ENCODE measurements at regions not wholly inside any gene's neighbourhood (a gene's known extent, or its start where the extent isn't known, plus 50 kb on each side); places are given as distances from the start of the nearest gene placed in this dataset.
A peak's percentile ranks its signal among the peaks of the same experiment; 100 is the strongest.

DNA sequence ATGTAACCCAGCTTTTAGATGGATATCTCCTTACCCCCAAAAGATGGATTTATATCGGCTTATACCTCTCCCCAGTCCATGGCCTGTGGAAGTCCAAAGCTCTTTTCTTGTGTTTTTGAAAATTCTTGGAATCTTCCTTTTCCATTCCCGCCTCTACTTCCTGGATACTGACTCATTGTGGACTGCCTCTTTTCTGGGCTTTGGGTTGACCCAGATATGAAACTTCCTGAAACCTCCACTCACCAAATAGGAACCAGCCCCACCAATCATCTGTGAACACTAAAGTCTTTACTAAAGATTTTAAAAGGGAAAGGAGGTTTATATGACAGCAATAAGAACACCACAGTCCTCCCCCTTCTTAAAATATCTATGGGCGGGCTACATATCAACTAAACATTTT, 163.4 kb upstream of the SYN3 start:
- TF ChIP-seq, protein P1, sequence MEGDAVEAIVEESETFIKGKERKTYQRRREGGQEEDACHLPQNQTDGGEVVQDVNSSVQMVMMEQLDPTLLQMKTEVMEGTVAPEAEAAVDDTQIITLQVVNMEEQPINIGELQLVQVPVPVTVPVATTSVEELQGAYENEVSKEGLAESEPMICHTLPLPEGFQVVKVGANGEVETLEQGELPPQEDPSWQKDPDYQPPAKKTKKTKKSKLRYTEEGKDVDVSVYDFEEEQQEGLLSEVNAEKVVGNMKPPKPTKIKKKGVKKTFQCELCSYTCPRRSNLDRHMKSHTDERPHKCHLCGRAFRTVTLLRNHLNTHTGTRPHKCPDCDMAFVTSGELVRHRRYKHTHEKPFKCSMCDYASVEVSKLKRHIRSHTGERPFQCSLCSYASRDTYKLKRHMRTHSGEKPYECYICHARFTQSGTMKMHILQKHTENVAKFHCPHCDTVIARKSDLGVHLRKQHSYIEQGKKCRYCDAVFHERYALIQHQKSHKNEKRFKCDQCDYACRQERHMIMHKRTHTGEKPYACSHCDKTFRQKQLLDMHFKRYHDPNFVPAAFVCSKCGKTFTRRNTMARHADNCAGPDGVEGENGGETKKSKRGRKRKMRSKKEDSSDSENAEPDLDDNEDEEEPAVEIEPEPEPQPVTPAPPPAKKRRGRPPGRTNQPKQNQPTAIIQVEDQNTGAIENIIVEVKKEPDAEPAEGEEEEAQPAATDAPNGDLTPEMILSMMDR (IDR thresholded peaks at IDR 0.05), result no peak
- TF ChIP-seq POLR2A (IDR thresholded peaks at IDR 0.05), result no peak
- DNase-seq (ENCODE audit: low spot score in 2 of 2), result peak in 1 of 2 donors; percentile 25
- intact Hi-C loops (cut with DNase I; ENCODE audit: low total_unique reads), result no loop called here
- H3K4me3 ChIP-seq (ENCODE audit: low read depth, poor library complexity, severe bottlenecking), result no peak overlapping the region
- 47 to 58% methylated on average over 3 of the region's 3 CpGs for WGBS, 2 donors

DNA sequence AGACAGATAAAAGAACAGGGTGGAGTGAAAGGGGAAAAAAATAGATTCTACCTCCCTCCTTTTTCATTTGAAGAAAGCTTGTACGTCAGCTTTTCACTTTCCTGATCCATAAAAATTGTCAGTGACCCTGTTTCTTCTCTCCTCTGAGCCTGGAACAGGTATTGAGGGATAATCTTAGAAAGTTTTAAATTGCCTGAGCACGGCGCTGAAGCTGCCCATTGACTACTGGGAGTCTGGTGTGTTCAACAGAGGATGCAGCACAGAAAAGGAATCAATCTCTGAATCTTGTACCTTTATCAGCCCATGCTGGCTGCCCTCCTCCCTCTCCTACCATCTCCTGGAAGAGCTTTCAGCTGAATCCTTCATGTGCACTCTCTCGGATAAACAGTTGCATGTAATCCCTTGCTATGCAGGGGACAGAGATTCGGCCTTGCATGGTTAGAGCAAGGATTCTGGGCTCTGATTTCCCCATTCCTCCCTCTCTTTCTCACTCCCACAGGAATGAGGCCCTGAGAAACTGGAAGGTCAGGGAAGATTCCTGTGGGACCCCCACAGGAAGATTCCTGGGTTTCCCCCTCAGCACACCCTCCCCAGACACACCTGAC, 162.4 kb upstream of the SYN3 start:
- intact Hi-C loops (cut with DNase I; ENCODE audit: low total_unique reads), result no loop called here
- TF ChIP-seq, protein P1 (IDR thresholded peaks at IDR 0.05), result no peak
- TF ChIP-seq POLR2A (IDR thresholded peaks at IDR 0.05), result no peak
- DNase-seq (ENCODE audit: low spot score in 2 of 2), result no peak
- H3K4me3 ChIP-seq (ENCODE audit: low read depth, poor library complexity, severe bottlenecking), result no peak overlapping the region
- WGBS, 2 donors, result 51 to 61% methylated on average over 5 of the region's 5 CpGs

DNA sequence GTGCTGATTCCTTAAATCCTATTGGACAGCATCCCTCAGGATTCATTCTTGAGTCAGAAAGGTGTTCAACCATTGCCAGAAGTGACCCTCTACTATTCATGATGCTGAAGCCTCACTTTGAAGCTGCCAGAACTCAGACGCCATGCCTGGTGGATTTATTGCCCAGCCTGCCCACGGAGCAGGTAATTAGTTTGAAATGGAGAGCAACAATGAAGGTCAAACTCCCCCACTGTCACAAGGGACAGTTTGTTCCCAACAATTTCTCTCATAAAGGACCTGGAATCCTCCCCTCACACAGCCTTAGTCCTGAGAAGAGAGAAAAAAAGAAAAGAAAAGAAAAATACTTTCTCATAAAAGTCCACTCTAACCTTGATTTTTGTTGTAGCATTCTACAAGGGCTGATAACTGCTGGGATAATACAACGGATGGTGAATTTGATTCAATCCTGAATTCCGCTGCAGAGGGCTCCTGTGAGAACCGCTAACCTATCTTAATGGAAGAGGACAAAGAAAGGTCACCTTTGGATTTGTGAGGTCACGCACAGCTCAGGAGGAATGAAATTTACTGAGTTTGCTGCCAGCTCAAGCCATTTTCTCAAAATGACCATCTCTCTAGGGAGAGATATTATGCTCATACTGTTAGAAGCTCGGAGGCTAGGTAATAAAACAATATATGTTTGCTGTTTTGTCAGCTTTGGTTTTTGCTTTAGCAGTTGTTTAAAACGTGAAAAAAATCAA, 161.6 kb upstream of the SYN3 start:
- TF ChIP-seq, protein P1 (IDR thresholded peaks at IDR 0.05), result no peak
- TF ChIP-seq POLR2A (IDR thresholded peaks at IDR 0.05), result no peak
- 41 to 69% methylated on average over 8 of the region's 8 CpGs for WGBS, 2 donors
- DNase-seq (ENCODE audit: low spot score in 2 of 2), result no peak
- no peak overlapping the region for H3K4me3 ChIP-seq (ENCODE audit: low read depth, poor library complexity, severe bottlenecking)
- intact Hi-C loops (cut with DNase I; ENCODE audit: low total_unique reads), result no loop called here

DNA sequence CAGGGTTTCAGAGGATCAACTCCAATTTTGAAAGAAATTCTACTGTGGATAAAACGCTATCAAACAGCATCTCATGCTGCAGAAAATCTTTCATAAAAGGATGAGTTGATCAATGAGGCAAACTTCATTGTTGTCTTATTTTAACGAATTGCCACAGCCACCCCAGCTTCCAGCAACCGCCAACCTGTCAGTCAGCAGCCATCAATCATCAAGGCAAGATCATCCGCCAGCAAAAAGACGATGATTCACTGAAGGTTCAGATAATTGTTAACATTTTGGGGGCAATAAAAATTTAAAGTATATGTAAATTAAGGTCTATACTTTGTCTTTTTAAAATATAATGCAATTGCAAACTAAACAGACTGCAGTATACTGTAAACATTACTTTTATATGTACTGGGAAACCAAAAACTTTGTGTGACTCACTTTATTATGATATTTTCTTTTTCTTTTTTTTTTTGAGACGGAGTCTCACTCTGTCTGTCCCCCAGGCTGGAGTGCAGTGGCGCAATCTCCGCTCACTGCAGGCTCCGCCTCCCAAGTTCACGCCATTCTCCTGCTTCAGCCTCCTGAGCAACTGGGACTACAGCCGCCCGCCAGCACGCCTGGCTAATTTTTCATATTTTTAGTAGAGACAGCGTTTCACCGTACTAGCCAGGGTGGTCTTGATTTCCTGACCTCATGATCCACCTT, 155.3 kb upstream of the SYN3 start:
- TF ChIP-seq, protein P1 (IDR thresholded peaks at IDR 0.05), result no peak
- TF ChIP-seq POLR2A (IDR thresholded peaks at IDR 0.05), result no peak
- DNase-seq (ENCODE audit: low spot score in 2 of 2), result no peak
- 73 to 81% methylated on average over 15 of the region's 15 CpGs for WGBS, 2 donors
- no peak overlapping the region for H3K4me3 ChIP-seq (ENCODE audit: low read depth, poor library complexity, severe bottlenecking)
- intact Hi-C loops (cut with DNase I; ENCODE audit: low total_unique reads), result no loop called here

DNA sequence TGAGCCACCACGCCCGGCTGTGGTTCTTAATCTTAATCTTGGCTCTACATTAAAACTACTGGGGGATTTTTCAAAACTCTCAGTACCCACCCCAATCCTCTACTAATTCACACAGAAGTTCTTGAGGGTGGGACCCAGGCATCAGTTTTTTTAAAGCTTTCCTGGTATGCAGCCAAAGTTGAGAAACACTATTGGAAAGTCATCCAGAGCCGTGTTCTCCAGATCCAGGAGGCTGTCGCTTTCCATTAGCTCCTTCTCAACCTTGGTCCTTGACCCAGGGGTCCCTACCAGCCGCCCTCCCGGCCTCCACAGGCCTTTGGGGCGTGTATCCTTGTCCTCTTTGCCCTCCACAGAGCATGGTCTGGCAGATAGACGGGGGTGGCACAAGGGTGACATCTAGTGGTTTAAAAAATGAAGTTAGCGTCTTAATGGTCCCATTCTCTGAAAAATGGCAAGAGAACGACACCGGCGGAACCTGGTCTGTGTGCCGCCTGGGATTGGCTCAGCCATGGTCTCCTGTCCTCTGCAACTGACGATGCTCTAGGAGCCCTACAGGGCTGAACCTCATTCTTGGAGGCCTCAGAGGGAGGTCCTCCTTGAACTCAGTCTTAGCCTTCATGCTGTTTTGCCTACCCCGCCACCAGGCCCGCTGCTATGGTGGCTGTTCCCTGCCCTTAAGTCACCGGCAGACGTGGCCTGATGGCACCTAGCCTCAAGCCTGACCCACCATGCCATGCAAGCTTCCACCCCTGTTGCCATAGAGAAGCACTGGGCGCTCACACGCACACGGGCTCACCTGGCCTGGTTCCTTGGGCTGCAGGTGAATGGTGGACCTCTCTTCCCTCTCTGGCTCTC, 152.0 kb upstream of the SYN3 start:
- intact Hi-C loops (cut with DNase I; ENCODE audit: low total_unique reads), result no loop called here
- TF ChIP-seq POLR2A (IDR thresholded peaks at IDR 0.05), result no peak
- TF ChIP-seq, protein P1 (IDR thresholded peaks at IDR 0.05), result no peak
- no peak for DNase-seq (ENCODE audit: low spot score in 2 of 2)
- 45 to 49% methylated on average over 21 of the region's 21 CpGs for WGBS, 2 donors
- no peak overlapping the region for H3K4me3 ChIP-seq (ENCODE audit: low read depth, poor library complexity, severe bottlenecking)
